Caco-2 (cell line): ENCODE measurements at regions not wholly inside any gene's neighbourhood (a gene's known extent, or its start where the extent isn't known, plus 50 kb on each side); places are given as distances from the start of the nearest gene placed in this dataset.

Experiments used
- BruUV-seq: library from RNA; stranded (reverse); fragments of 400-500 nt; replicated peaks from 2 replicates; lab custom pipeline; 2021; lab: Mats Ljungman, UMichigan
- CTCF ChIA-PET: fragments of 300-600 bp; sonication (Branson Sonifier 250); formaldehyde crosslinking; loops from one replicate; lab custom pipeline; 2022; ENCODE audit warnings: antibody characterized with exemption; lab: Charles Lee
- POLR2A ChIA-PET: fragments of 300-600 bp; sonication (Branson Sonifier 250); formaldehyde crosslinking; loops from one replicate; lab custom pipeline; 2022; ENCODE audit warnings: antibody characterized with exemption; lab: Charles Lee
- DNase-seq, 2 experiments: peaks; one replicate each; pipeline versions ENCODE4 v3.0.0 to v3.0.0-alpha.2; 2020 to 2022
- H3K27me3 ChIP-seq: replicated peaks from 2 replicates; pipeline ENCODE4 v1.6.0; 2011; ENCODE audit warnings: low read length; ENCODE audit not compliant: control insufficient read depth, insufficient read depth
- H3K36me3 ChIP-seq: 2 replicates; pipeline ENCODE4 v1.5.1; 2011; ENCODE audit warnings: low read length; ENCODE audit not compliant: control insufficient read depth, insufficient read depth
- H3K4me1 ChIP-seq: fragments of 250-450 bp; sonication (Bioruptor Pico); 2 replicates; pipeline ENCODE4 v1.5.1; 2020; ENCODE audit warnings: mild to moderate bottlenecking
- H3K4me3 ChIP-seq: 2 replicates; pipeline ENCODE4 v1.5.1; 2011; ENCODE audit warnings: low read depth, mild to moderate bottlenecking, control low read depth, low read length
- H3K9me3 ChIP-seq: fragments of 250-450 bp; sonication (Bioruptor Pico); 2 replicates; pipeline ENCODE4 v1.5.1; 2020; ENCODE audit warnings: mild to moderate bottlenecking, moderate library complexity
- H3K27ac Mint-ChIP-seq: one replicate; pipeline ENCODE4 v1.8.0; 2022; ENCODE audit warnings: mixed read lengths; ENCODE audit not compliant: unreplicated experiment
- H3K27me3 Mint-ChIP-seq: one replicate; pipeline ENCODE4 v1.8.0; 2022; ENCODE audit warnings: mixed read lengths; ENCODE audit not compliant: insufficient read depth, unreplicated experiment
- H3K36me3 Mint-ChIP-seq: one replicate; pipeline ENCODE4 v1.8.0; 2022; ENCODE audit warnings: mild to moderate bottlenecking, mixed read lengths; ENCODE audit not compliant: insufficient read depth, unreplicated experiment
- H3K4me1 Mint-ChIP-seq: one replicate; pipeline ENCODE4 v1.8.0; 2022; ENCODE audit warnings: low read depth, mixed read lengths; ENCODE audit not compliant: unreplicated experiment
- H3K4me3 Mint-ChIP-seq: one replicate; pipeline ENCODE4 v1.8.0; 2022; ENCODE audit warnings: mild to moderate bottlenecking, moderate library complexity, mixed read lengths; ENCODE audit not compliant: unreplicated experiment
- H3K9me3 Mint-ChIP-seq: one replicate; pipeline ENCODE4 v1.8.0; 2022; ENCODE audit warnings: mixed read lengths; ENCODE audit not compliant: unreplicated experiment
- intact Hi-C: fragments of 100-400 bp; cut with micrococcal nuclease; formaldehyde crosslinking; loops from one replicate; pipeline ENCODE4 v1.10.0; 2022; ENCODE audit not compliant: unreplicated experiment
- TF ChIP-seq, protein P1 (sequence below), 2 experiments: fragments of 200-600 bp in 1 of 2; IDR thresholded peaks; 1 replicate in 1 of 2; 2 replicates in 1 of 2; pipeline versions ENCODE4 v1.5.1 to v1.8.0; 2011 to 2022; ENCODE audit warnings: antibody characterized with exemption in 1 of 2, control low read depth in 1 of 2, inconsistent platforms in 1 of 2, low read depth in 1 of 2, low read length in 1 of 2, mild to moderate bottlenecking in 1 of 2, moderate library complexity in 1 of 2; ENCODE audit not compliant: insufficient read depth in 1 of 2, severe bottlenecking in 1 of 2, unreplicated experiment in 1 of 2

GRCh38 chr7:41245916-41246315 lies 457.0 kb downstream of the INHBA start:
- H3K27me3 Mint-ChIP-seq = no peaks in the 10 kb centered on the region
- H3K27me3 ChIP-seq = no peaks in the 10 kb centered on the region
- no peak overlapping the region for H3K27ac Mint-ChIP-seq
- TF ChIP-seq, protein P1, sequence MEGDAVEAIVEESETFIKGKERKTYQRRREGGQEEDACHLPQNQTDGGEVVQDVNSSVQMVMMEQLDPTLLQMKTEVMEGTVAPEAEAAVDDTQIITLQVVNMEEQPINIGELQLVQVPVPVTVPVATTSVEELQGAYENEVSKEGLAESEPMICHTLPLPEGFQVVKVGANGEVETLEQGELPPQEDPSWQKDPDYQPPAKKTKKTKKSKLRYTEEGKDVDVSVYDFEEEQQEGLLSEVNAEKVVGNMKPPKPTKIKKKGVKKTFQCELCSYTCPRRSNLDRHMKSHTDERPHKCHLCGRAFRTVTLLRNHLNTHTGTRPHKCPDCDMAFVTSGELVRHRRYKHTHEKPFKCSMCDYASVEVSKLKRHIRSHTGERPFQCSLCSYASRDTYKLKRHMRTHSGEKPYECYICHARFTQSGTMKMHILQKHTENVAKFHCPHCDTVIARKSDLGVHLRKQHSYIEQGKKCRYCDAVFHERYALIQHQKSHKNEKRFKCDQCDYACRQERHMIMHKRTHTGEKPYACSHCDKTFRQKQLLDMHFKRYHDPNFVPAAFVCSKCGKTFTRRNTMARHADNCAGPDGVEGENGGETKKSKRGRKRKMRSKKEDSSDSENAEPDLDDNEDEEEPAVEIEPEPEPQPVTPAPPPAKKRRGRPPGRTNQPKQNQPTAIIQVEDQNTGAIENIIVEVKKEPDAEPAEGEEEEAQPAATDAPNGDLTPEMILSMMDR (IDR thresholded peaks at IDR 0.05; ENCODE audit: insufficient read depth in 1 of 2, low read depth in 1 of 2, low read length in 1 of 2, severe bottlenecking in 1 of 2, unreplicated experiment in 1 of 2) = no peak
- no peak overlapping the region for H3K4me3 ChIP-seq
- ChIA-PET CTCF (no interaction called here), POLR2A (no interaction called here)
- H3K4me1 Mint-ChIP-seq = peaks cover 23% of the 10 kb centered on the region
- no peaks in the 10 kb centered on the region for H3K36me3 ChIP-seq
- peaks cover 7% of the 10 kb centered on the region for H3K36me3 Mint-ChIP-seq
- no peak overlapping the region for H3K4me3 Mint-ChIP-seq
- DNase-seq = no peak
- intact Hi-C loops = no loop called here
- BruUV-seq = no TSS peak
- H3K9me3 Mint-ChIP-seq = peaks cover 20% of the 10 kb centered on the region
- H3K9me3 ChIP-seq = peaks cover under 1% of the 10 kb centered on the region; the same call in 1 of the 2 replicates
- H3K4me1 ChIP-seq = peaks cover 19% of the 10 kb centered on the region

DNA sequence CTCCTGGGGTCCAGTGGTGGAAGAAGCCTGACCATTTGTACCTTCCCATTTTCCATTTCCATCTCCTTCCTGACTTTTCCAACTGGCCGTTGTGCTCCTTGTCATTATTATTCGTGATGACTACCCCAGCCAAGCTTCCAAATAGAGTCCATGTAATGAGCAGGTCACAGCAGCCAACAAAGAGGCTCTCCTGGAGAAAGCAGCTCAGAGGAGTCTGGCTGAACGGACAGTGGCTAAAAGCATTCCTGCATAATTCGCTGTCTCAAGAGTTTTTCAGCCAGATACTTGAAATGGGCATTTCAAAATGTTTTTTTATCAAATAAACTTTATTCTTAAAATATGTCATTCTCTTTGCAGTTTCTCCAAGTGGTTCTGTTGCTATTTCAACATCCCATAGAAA lies 458.6 kb downstream of the INHBA start:
- BruUV-seq = no TSS peak

GRCh38 chr7:41241641-41242040 lies 461.2 kb downstream of the INHBA start:
- ChIA-PET POLR2A (no interaction called here), CTCF (no interaction called here)

More for the DNA sequence above, 458.6 kb downstream of the INHBA start:
- Mint-ChIP-seq H3K4me3 (no peak overlapping the region), H3K9me3 (peaks cover 28% of the 10 kb centered on the region), H3K4me1 (peaks cover 34% of the 10 kb centered on the region), H3K36me3 (peaks cover 7% of the 10 kb centered on the region), H3K27ac (no peak overlapping the region), H3K27me3 (no peaks in the 10 kb centered on the region)
- intact Hi-C loops = loop anchor here (5.0 kb wide), 1 partner anchor 242 kb away; no protein-coding TSS in a partner anchor
- H3K4me1 ChIP-seq = peaks cover 25% of the 10 kb centered on the region
- no peaks in the 10 kb centered on the region for H3K27me3 ChIP-seq
- no peak for DNase-seq
- TF ChIP-seq, protein P1 (IDR thresholded peaks at IDR 0.05; ENCODE audit: insufficient read depth in 1 of 2, low read depth in 1 of 2, low read length in 1 of 2, severe bottlenecking in 1 of 2, unreplicated experiment in 1 of 2) = no peak
- H3K36me3 ChIP-seq = no peaks in the 10 kb centered on the region
- H3K9me3 ChIP-seq = no peaks in the 10 kb centered on the region
- CTCF ChIA-PET = no interaction called here
- no peak overlapping the region for H3K4me3 ChIP-seq
- POLR2A ChIA-PET = no interaction called here

More at GRCh38 chr7:41241641-41242040, 461.2 kb downstream of the INHBA start:
- peak; percentile 59 for DNase-seq
- H3K4me1 Mint-ChIP-seq = peaks cover 34% of the 10 kb centered on the region
- peak overlapping the region; percentile 25 for H3K27ac Mint-ChIP-seq
- peaks cover 11% of the 10 kb centered on the region for H3K36me3 Mint-ChIP-seq
- no peaks in the 10 kb centered on the region for H3K9me3 ChIP-seq
- intact Hi-C loops = loop anchor here (1.0 to 5.0 kb wide), 5 partner anchors 15 to 463 kb away; no protein-coding TSS in a partner anchor
- no peak overlapping the region for H3K4me3 ChIP-seq
- no peaks in the 10 kb centered on the region for H3K27me3 Mint-ChIP-seq
- no peaks in the 10 kb centered on the region for H3K36me3 ChIP-seq
- peaks cover 30% of the 10 kb centered on the region for H3K4me1 ChIP-seq
- no TSS peak for BruUV-seq
- no peaks in the 10 kb centered on the region for H3K27me3 ChIP-seq
- TF ChIP-seq, protein P1 (IDR thresholded peaks at IDR 0.05; ENCODE audit: insufficient read depth in 1 of 2, low read depth in 1 of 2, low read length in 1 of 2, severe bottlenecking in 1 of 2, unreplicated experiment in 1 of 2) = peak in 1 of 2 experiments; percentile 44
- peaks cover 24% of the 10 kb centered on the region for H3K9me3 Mint-ChIP-seq
- no peak overlapping the region for H3K4me3 Mint-ChIP-seq
